ENCODE measurements at regions not wholly inside any gene's neighbourhood (a gene's known extent, or its start where the extent isn't known, plus 50 kb on each side); places are given as distances from the start of the nearest gene placed in this dataset.

DNA sequence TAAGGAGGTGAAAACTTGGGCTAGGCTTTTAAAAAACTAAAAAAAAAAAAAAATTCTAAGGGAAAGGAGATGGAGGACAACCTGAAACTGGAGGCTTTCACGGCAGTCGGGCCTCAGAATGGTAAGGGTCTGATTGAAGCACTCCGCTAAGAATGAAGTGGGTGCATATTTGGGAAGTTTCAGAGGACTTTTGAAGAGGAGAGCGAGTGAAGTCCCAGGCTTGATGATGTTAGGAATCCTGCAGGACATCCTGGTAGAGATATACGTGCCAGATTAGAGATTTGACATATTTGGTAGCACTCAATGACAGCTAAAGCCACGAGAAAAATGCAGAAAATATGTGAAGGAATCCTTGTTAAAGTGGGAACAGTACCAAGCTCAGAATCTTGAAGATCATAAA lies 186.2 kb downstream of the SNAPC1 start:
- no peak for TF ChIP-seq CTCF (IDR thresholded peaks at IDR 0.05; ENCODE audit: low read depth, low read length)
- in situ Hi-C loops (cut with HindIII; ENCODE audit: low sequenced_read_pairs), result no loop called here
- no peak for DNase-seq (ENCODE audit: low read depth, low spot score)
- no peak overlapping the region for H3K4me3 ChIP-seq (ENCODE audit: low read depth, low read length)

GRCh38 chr14:61950340-61950739 lies 188.1 kb downstream of the SNAPC1 start:
- DNase-seq (ENCODE audit: low read depth, low spot score), result no peak
- TF ChIP-seq CTCF (IDR thresholded peaks at IDR 0.05; ENCODE audit: low read depth, low read length), result no peak
- no peak overlapping the region for H3K4me3 ChIP-seq (ENCODE audit: low read depth, low read length)
- in situ Hi-C loops (cut with HindIII; ENCODE audit: low sequenced_read_pairs), result no loop called here

GRCh38 chr14:61953602-61954001 lies 191.4 kb downstream of the SNAPC1 start:
- in situ Hi-C loops (cut with HindIII; ENCODE audit: low sequenced_read_pairs), result no loop called here
- no peak for TF ChIP-seq CTCF (IDR thresholded peaks at IDR 0.05; ENCODE audit: low read depth, low read length)
- H3K4me3 ChIP-seq (ENCODE audit: low read depth, low read length), result no peak overlapping the region
- no peak for DNase-seq (ENCODE audit: low read depth, low spot score)

GRCh38 chr14:61954306-61954705 lies 192.1 kb downstream of the SNAPC1 start:
- TF ChIP-seq CTCF (IDR thresholded peaks at IDR 0.05; ENCODE audit: low read depth, low read length), result no peak
- H3K4me3 ChIP-seq (ENCODE audit: low read depth, low read length), result no peak overlapping the region
- no peak for DNase-seq (ENCODE audit: low read depth, low spot score)
- in situ Hi-C loops (cut with HindIII; ENCODE audit: low sequenced_read_pairs), result no loop called here

DNA sequence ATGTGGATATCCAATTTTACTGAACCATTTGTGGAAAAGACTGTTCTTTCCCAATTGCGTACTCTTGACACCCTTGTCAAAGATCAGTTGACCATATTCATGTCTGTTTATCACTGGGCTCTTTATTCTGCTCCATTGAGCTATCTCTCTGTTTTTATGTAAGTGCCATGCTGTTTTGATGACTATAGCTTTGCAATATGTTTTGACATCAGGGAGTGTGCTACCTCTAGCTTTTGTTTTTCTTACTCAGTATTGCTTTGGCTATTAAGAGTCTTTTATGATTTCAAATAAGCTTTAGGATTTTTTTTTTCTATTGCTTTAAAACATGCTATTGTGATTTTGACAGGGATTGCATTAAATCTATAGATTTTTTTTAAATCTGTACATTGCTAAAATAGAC lies 194.3 kb downstream of the SNAPC1 start:
- no peak for DNase-seq (ENCODE audit: low read depth, low spot score)
- no peak for TF ChIP-seq CTCF (IDR thresholded peaks at IDR 0.05; ENCODE audit: low read depth, low read length)
- in situ Hi-C loops (cut with HindIII; ENCODE audit: low sequenced_read_pairs), result no loop called here

GRCh38 chr14:61959348-61959747 lies 197.1 kb downstream of the SNAPC1 start:
- no peak overlapping the region for H3K4me3 ChIP-seq (ENCODE audit: low read depth, low read length)
- in situ Hi-C loops (cut with HindIII; ENCODE audit: low sequenced_read_pairs), result no loop called here
- no peak for DNase-seq (ENCODE audit: low read depth, low spot score)
- TF ChIP-seq CTCF (IDR thresholded peaks at IDR 0.05; ENCODE audit: low read depth, low read length), result no peak

More for the DNA sequence above, 194.3 kb downstream of the SNAPC1 start:
- no peak overlapping the region for H3K4me3 ChIP-seq (ENCODE audit: low read depth, low read length)

- no peak for TF ChIP-seq CTCF (IDR thresholded peaks at IDR 0.05; ENCODE audit: low read depth, low read length)
- in situ Hi-C loops (cut with HindIII; ENCODE audit: low sequenced_read_pairs), result no loop called here
- DNase-seq (ENCODE audit: low read depth, low spot score), result no peak
- no peak overlapping the region for H3K4me3 ChIP-seq (ENCODE audit: low read depth, low read length)
These were observed 199.1 kb downstream of the SNAPC1 start for GRCh38 chr14:61961369-61961768.
